GM12891 (cell line): ENCODE measurements at regions not wholly inside any gene's neighbourhood (a gene's known extent, or its start where the extent isn't known, plus 50 kb on each side); places are given as distances from the start of the nearest gene placed in this dataset.

Source experiments
- DNase-seq: peaks from one replicate; pipeline ENCODE4 v3.0.0; 2011; ENCODE audit warnings: low spot score; ENCODE audit not compliant: insufficient read length
- FAIRE-seq: peaks from 2 replicates; lab custom pipeline; 2011; peaks lifted over from hg19 to GRCh38; lab: Jason Lieb, UNC
- PAX5 ChIP-seq: IDR thresholded peaks from 2 replicates; pipeline ENCODE4 v1.6.1; 2011; ENCODE audit warnings: low read length, moderate library complexity, mild to moderate bottlenecking; ENCODE audit not compliant: insufficient read depth, severe bottlenecking
- POLR2A ChIP-seq: IDR thresholded peaks from 2 replicates; pipeline ENCODE4 v1.6.1; 2011; ENCODE audit warnings: low read depth, low read length, control low read depth
- POLR2AphosphoS5 ChIP-seq: IDR thresholded peaks from 2 replicates; pipeline ENCODE4 v1.6.1; 2011; ENCODE audit warnings: low read depth, low read length, control low read depth
- POU2F2 ChIP-seq: IDR thresholded peaks from 2 replicates; pipeline ENCODE4 v1.6.1; 2011; ENCODE audit warnings: low read depth, mild to moderate bottlenecking, control low read depth, low read length, moderate library complexity
- SPI1 ChIP-seq: IDR thresholded peaks from 2 replicates; pipeline ENCODE4 v1.6.1; 2011; ENCODE audit warnings: low read depth, low read length, control low read depth
- TAF1 ChIP-seq: IDR thresholded peaks from 2 replicates; pipeline ENCODE4 v1.6.1; 2011; ENCODE audit warnings: low read depth, low read length, control low read depth

- TF ChIP-seq SPI1 (no peak), POU2F2 (no peak), TAF1 (no peak), PAX5 (no peak), POLR2A (no peak), POLR2AphosphoS5 (no peak)
- DNase-seq (no peak), FAIRE-seq (no peak)
These were observed 1209.3 kb upstream of the CDH6 start for GRCh38 chr5:29984156-29984540.

GRCh38 chr5:29983528-29984155 is 1209.8 kb upstream of the CDH6 start:
- FAIRE-seq (no peak), DNase-seq (no peak)

GRCh38 chr5:29982457-29982856 is 1211.0 kb upstream of the CDH6 start:
- TF ChIP-seq POLR2A (no peak), POLR2AphosphoS5 (no peak), POU2F2 (no peak), PAX5 (no peak), SPI1 (no peak), TAF1 (no peak)
- FAIRE-seq, result no peak
- no peak for DNase-seq

More at GRCh38 chr5:29983528-29984155, 1209.8 kb upstream of the CDH6 start:
- TF ChIP-seq PAX5, result no peak
- no peak for TF ChIP-seq TAF1
- no peak for TF ChIP-seq SPI1
- no peak for TF ChIP-seq POLR2A
- TF ChIP-seq POLR2AphosphoS5, result no peak
- TF ChIP-seq POU2F2, result no peak

GRCh38 chr5:29972597-29972996 is 1220.9 kb upstream of the CDH6 start:
- TF ChIP-seq SPI1 (no peak), PAX5 (no peak), TAF1 (no peak), POLR2AphosphoS5 (no peak), POU2F2 (no peak), POLR2A (no peak)
- FAIRE-seq, result no peak
- no peak for DNase-seq

GRCh38 chr5:29963956-29964355 is 1229.5 kb upstream of the CDH6 start:
- DNase-seq (no peak), FAIRE-seq (no peak)
- TF ChIP-seq POU2F2 (no peak), SPI1 (no peak), TAF1 (no peak), POLR2A (no peak), PAX5 (no peak), POLR2AphosphoS5 (no peak)

GRCh38 chr5:29960323-29960722 is 1233.2 kb upstream of the CDH6 start:
- DNase-seq (no peak), FAIRE-seq (no peak)
- TF ChIP-seq POU2F2, result no peak

- no peak for FAIRE-seq
- no peak for TF ChIP-seq POLR2AphosphoS5
- no peak for TF ChIP-seq PAX5
- TF ChIP-seq POU2F2, result no peak
- TF ChIP-seq TAF1, result no peak
- TF ChIP-seq POLR2A, result no peak
- no peak for TF ChIP-seq SPI1
- no peak for DNase-seq
These were observed 1242.9 kb upstream of the CDH6 start for GRCh38 chr5:29950416-29951145.

GRCh38 chr5:29949301-29949872 is 1244.1 kb upstream of the CDH6 start:
- TF ChIP-seq TAF1 (no peak), SPI1 (no peak), POU2F2 (no peak), POLR2AphosphoS5 (no peak), POLR2A (no peak), PAX5 (no peak)
- DNase-seq (no peak), FAIRE-seq (no peak)

- TF ChIP-seq SPI1 (no peak), POU2F2 (no peak), PAX5 (no peak), POLR2A (no peak), POLR2AphosphoS5 (no peak), TAF1 (no peak)
- DNase-seq (no peak), FAIRE-seq (no peak)
These were observed 1249.2 kb upstream of the CDH6 start for GRCh38 chr5:29944327-29944726.
